ENCODE measurements at regions not wholly inside any gene's neighbourhood (a gene's known extent, or its start where the extent isn't known, plus 50 kb on each side); places are given as distances from the start of the nearest gene placed in this dataset.

DNA sequence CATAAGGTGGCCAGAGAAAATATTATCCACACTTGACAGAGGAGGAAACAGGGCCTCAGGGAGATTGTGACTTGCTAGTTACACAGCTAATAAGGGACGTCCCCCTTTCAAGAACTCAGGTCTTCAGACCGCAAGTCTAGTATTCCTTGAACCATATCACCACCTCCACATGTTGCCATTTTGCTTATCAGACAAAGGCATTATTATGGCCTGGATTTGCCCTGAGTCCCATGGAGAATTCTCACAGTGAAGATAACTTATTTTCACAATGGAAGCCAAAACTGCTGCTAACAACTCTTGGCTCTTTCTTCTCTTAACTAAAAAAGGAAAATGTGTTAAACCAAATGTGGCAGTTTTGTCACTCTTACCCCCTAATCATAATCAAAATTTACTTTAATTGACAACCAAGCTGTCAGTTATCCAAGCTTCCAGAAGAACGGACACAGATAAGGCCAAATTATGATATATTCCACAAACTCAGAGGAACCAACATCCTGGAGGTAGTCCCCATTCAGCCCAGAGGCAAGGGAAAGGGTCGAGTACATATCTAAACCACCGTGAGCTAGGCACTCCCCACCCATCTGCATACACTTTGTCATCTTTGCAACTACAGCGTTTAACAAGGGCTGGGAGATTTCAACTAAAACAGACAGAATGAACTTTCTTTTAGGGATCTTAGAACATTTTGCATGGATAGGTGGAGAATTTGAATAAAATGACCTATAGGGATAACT, 63.6 kb upstream of the THBS1 start:
- TF ChIP-seq, protein P1, sequence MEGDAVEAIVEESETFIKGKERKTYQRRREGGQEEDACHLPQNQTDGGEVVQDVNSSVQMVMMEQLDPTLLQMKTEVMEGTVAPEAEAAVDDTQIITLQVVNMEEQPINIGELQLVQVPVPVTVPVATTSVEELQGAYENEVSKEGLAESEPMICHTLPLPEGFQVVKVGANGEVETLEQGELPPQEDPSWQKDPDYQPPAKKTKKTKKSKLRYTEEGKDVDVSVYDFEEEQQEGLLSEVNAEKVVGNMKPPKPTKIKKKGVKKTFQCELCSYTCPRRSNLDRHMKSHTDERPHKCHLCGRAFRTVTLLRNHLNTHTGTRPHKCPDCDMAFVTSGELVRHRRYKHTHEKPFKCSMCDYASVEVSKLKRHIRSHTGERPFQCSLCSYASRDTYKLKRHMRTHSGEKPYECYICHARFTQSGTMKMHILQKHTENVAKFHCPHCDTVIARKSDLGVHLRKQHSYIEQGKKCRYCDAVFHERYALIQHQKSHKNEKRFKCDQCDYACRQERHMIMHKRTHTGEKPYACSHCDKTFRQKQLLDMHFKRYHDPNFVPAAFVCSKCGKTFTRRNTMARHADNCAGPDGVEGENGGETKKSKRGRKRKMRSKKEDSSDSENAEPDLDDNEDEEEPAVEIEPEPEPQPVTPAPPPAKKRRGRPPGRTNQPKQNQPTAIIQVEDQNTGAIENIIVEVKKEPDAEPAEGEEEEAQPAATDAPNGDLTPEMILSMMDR (IDR thresholded peaks at IDR 0.05; ENCODE audit: insufficient read depth, low read depth, low read length), result no peak
- no peak for TF ChIP-seq EZH2 (IDR thresholded peaks at IDR 0.05; ENCODE audit: insufficient read depth, low read length)
